IMR-90 (cell line): ENCODE measurements at regions not wholly inside any gene's neighbourhood (a gene's known extent, or its start where the extent isn't known, plus 50 kb on each side); places are given as distances from the start of the nearest gene placed in this dataset.

Source experiments
- ATAC-seq: fragments of 200-7000 bp; cut with Tn5 transposase; 2 replicates; pipeline ENCODE4 v1.9.1; 2020; ENCODE audit warnings: low read depth, mild to moderate bottlenecking, moderate library complexity
- BruUV-seq: library from RNA; stranded (reverse); fragments of 400-500 nt; replicated peaks from 2 replicates; lab custom pipeline; 2021; lab: Mats Ljungman, UMichigan
- CTCF ChIA-PET: fragments of 300-600 bp; formaldehyde crosslinking; extraction: SDS; loops from one replicate; lab custom pipeline; 2021; ENCODE audit warnings: antibody characterized with exemption; lab: Yijun Ruan, JAX
- POLR2A ChIA-PET: fragments of 300-600 bp; sonication (Branson Sonifier 250); formaldehyde crosslinking; loops from one replicate; lab custom pipeline; 2022; ENCODE audit warnings: antibody characterized with exemption; ENCODE audit not compliant: unreplicated experiment; lab: Charles Lee
- DNase-seq: peaks from one replicate; pipeline ENCODE4 v3.0.0; 2013
- H2AFZ ChIP-seq: replicated peaks from 2 replicates; pipeline ENCODE3; 2013; ENCODE audit warnings: low read length, mild to moderate bottlenecking; ENCODE audit not compliant: poor library complexity
- H2AK5ac ChIP-seq: 2 replicates; pipeline ENCODE4 v1.6.1; 2013; ENCODE audit warnings: low read depth, low read length, inconsistent platforms
- H2AK9ac ChIP-seq: replicated peaks from 2 replicates; pipeline ENCODE3; 2013; ENCODE audit warnings: mild to moderate bottlenecking, low read depth, low read length, moderate library complexity; ENCODE audit not compliant: poor library complexity
- H2BK120ac ChIP-seq: 2 replicates; pipeline ENCODE4 v1.6.1; 2013; ENCODE audit warnings: low read depth, low read length, inconsistent platforms
- H2BK15ac ChIP-seq: 3 replicates; pipeline ENCODE4 v1.6.1; 2013; ENCODE audit warnings: low read depth, low read length, inconsistent platforms
- H2BK20ac ChIP-seq: 2 replicates; pipeline ENCODE4 v1.6.1; 2013; ENCODE audit warnings: low read depth, mild to moderate bottlenecking, inconsistent platforms, low read length, moderate library complexity
- H2BK5ac ChIP-seq: 2 replicates; pipeline ENCODE4 v1.6.1; 2013; ENCODE audit warnings: mild to moderate bottlenecking, low read depth, low read length, inconsistent platforms; ENCODE audit not compliant: poor library complexity, severe bottlenecking
- H3K14ac ChIP-seq: replicated peaks from 2 replicates; pipeline ENCODE4 v1.6.1; 2013; ENCODE audit warnings: low read depth, low read length, inconsistent platforms
- H3K18ac ChIP-seq: 2 replicates; pipeline ENCODE4 v1.6.1; 2013; ENCODE audit warnings: low read depth, low read length, control low read depth
- H3K23ac ChIP-seq: 2 replicates; pipeline ENCODE4 v1.6.1; 2013; ENCODE audit warnings: low read depth, low read length, inconsistent platforms
- H3K27ac ChIP-seq: 2 replicates; pipeline ENCODE4 v1.5.1; 2013; ENCODE audit warnings: mild to moderate bottlenecking, control low read depth, low read length; ENCODE audit not compliant: insufficient read depth
- H3K27me3 ChIP-seq: 2 replicates; pipeline ENCODE4 v1.6.1; 2013; ENCODE audit warnings: low read length; ENCODE audit not compliant: control insufficient read depth, insufficient read depth
- H3K36me3 ChIP-seq: 2 replicates; pipeline ENCODE4 v1.6.1; 2013; ENCODE audit warnings: low read length, mixed read lengths; ENCODE audit not compliant: control insufficient read depth, insufficient read depth
- H3K4ac ChIP-seq: 2 replicates; pipeline ENCODE4 v1.6.1; 2013; ENCODE audit warnings: low read depth, low read length, inconsistent platforms
- H3K4me1 ChIP-seq: 2 replicates; pipeline ENCODE4 v1.6.1; 2013; ENCODE audit warnings: low read length, mixed read lengths; ENCODE audit not compliant: control insufficient read depth, insufficient read depth
- H3K4me2 ChIP-seq: 2 replicates; pipeline ENCODE4 v1.6.1; 2013; ENCODE audit warnings: low read depth, mild to moderate bottlenecking, control low read depth, low read length, moderate library complexity
- H3K4me3 ChIP-seq: 2 replicates; pipeline ENCODE4 v1.5.1; 2013; ENCODE audit warnings: low read depth, mild to moderate bottlenecking, control low read depth, low read length, moderate library complexity; ENCODE audit not compliant: insufficient read depth
- H3K56ac ChIP-seq: 2 replicates; pipeline ENCODE4 v1.6.1; 2013; ENCODE audit warnings: low read length, inconsistent platforms; ENCODE audit not compliant: insufficient read depth; ENCODE audit errors: extremely low read depth
- H3K79me1 ChIP-seq, 2 experiments: 2 replicates each; pipeline ENCODE4 v1.6.1; 2013; ENCODE audit warnings: low read length in 2 of 2, inconsistent platforms in 1 of 2, low read depth in 1 of 2
- H3K9ac ChIP-seq: 2 replicates; pipeline ENCODE4 v1.6.1; 2013; ENCODE audit warnings: low read depth, low read length, control low read depth
- H3K9me1 ChIP-seq: 2 replicates; pipeline ENCODE4 v1.6.1; 2013; ENCODE audit warnings: low read length, inconsistent platforms; ENCODE audit not compliant: insufficient read depth
- H3K9me3 ChIP-seq: 2 replicates; pipeline ENCODE4 v1.6.1; 2013; ENCODE audit warnings: low read length; ENCODE audit not compliant: control insufficient read depth, insufficient read depth
- H4K20me1 ChIP-seq: 2 replicates; pipeline ENCODE4 v1.6.1; 2013; ENCODE audit warnings: low read length, inconsistent platforms; ENCODE audit not compliant: insufficient read depth
- H4K5ac ChIP-seq: 2 replicates; pipeline ENCODE4 v1.6.1; 2013; ENCODE audit warnings: mild to moderate bottlenecking, low read depth, low read length, control low read depth
- H4K8ac ChIP-seq, 2 experiments: 2 replicates each; pipeline ENCODE4 v1.6.1; 2013; ENCODE audit warnings: low read depth in 2 of 2, low read length in 2 of 2, control low read depth in 1 of 2, inconsistent platforms in 1 of 2
- H4K91ac ChIP-seq: 2 replicates; pipeline ENCODE4 v1.6.1; 2013; ENCODE audit warnings: low read depth, low read length, inconsistent platforms; ENCODE audit not compliant: insufficient read depth
- BHLHE40 ChIP-seq: fragments of 150-350 bp; IDR thresholded peaks from 2 replicates; pipeline ENCODE4 v1.6.1; 2016; ENCODE audit warnings: mild to moderate bottlenecking, low read depth, low read length
- CEBPB ChIP-seq: IDR thresholded peaks from 2 replicates; pipeline ENCODE4 v1.6.1; 2012; ENCODE audit warnings: low read depth, low read length, improper control_type of control experiment
- FOS ChIP-seq: fragments of 150-350 bp; IDR thresholded peaks from 2 replicates; pipeline ENCODE4 v1.6.1; 2016; ENCODE audit warnings: low read depth, low read length
- MAFK ChIP-seq: IDR thresholded peaks from 2 replicates; pipeline ENCODE4 v1.6.1; 2012; ENCODE audit warnings: low read depth, low read length, improper control_type of control experiment
- MXI1 ChIP-seq: IDR thresholded peaks from 2 replicates; pipeline ENCODE4 v1.6.1; 2012; ENCODE audit warnings: low read depth, mild to moderate bottlenecking, low read length, moderate library complexity, borderline replicate concordance
- SMC3 ChIP-seq: fragments of 150-350 bp; IDR thresholded peaks from 2 replicates; pipeline ENCODE4 v1.6.1; 2016; ENCODE audit warnings: low read depth, mild to moderate bottlenecking, antibody characterized with exemption, low read length, moderate library complexity
- USF2 ChIP-seq: fragments of 150-350 bp; IDR thresholded peaks from 2 replicates; pipeline ENCODE4 v1.6.1; 2017; ENCODE audit warnings: mild to moderate bottlenecking, antibody characterized with exemption, low read length, low read depth
- WGBS, 2 experiments: methylation state at CpG; one replicate each; pipeline versions ENCODE4 v1.1.5 to v1.1.7; 2013; ENCODE audit warnings: missing lambda C conversion rate in 2 of 2; ENCODE audit not compliant: insufficient read length in 1 of 2; ENCODE audit errors: extremely low coverage in 2 of 2; 5-methylcytosine and 5-hydroxymethylcytosine counted together
- dilution Hi-C: fragments of 300-500 bp; cut with HindIII; formaldehyde crosslinking; loops from one replicate; pipeline ENCODE4 v1.14.3; 2018; ENCODE audit warnings: low sequenced_read_pairs; ENCODE audit not compliant: unreplicated experiment
- in situ Hi-C: fragments of 300-500 bp; cut with MboI; formaldehyde crosslinking; loops from 3 replicates; pipeline ENCODE4 v1.14.3; 2019; ENCODE audit warnings: low sequenced_read_pairs, inconsistent platforms, mixed read lengths
- intact Hi-C: fragments of 100-400 bp; cut with micrococcal nuclease; formaldehyde crosslinking; loops from 2 replicates; pipeline ENCODE4 v1.10.0; 2022

GRCh38 chr9:104027295-104027694 lies 66.8 kb upstream of the SMC2 start:
- WGBS, 2 experiments = 46% methylated on average over 5 of the region's 5 CpGs; no CpG with 5 or more reads in 1 of the 2 experiments
- Histone ChIP-seq H3K23ac (no peak overlapping the region), H3K4me3 (no peak overlapping the region), H4K91ac (no peak overlapping the region), H4K5ac (no peak overlapping the region), H3K18ac (no peak overlapping the region), H3K4me2 (peak overlapping the region; percentile 21; the same call in 1 of the 2 replicates), H2BK120ac (no peak overlapping the region), H3K14ac (no peak overlapping the region), H2BK5ac (no peak overlapping the region), H2BK15ac (no peak overlapping the region), H3K27me3 (no peaks in the 10 kb centered on the region), H3K79me1 (no peaks in the 10 kb centered on the region), H3K27ac (no peak overlapping the region), H2AFZ (no peak overlapping the region), H3K9me3 (no peaks in the 10 kb centered on the region), H4K20me1 (no peaks in the 10 kb centered on the region), H2BK20ac (no peak overlapping the region), H3K36me3 (no peaks in the 10 kb centered on the region), H3K4me1 (no peaks in the 10 kb centered on the region), H3K56ac (no peak overlapping the region), H4K8ac (no peak overlapping the region), H3K9me1 (no peaks in the 10 kb centered on the region), H2AK9ac (no peak overlapping the region), H2AK5ac (no peak overlapping the region), H3K4ac (no peak overlapping the region), H3K9ac (no peak overlapping the region)
- no peak for DNase-seq
- ChIA-PET POLR2A (no interaction called here), CTCF (no interaction called here)
- BruUV-seq = no TSS peak
- TF ChIP-seq CEBPB (no peak), BHLHE40 (no peak), FOS (no peak), SMC3 (no peak), USF2 (no peak), MAFK (no peak), MXI1 (no peak)
- dilution Hi-C loops = no loop called here
- intact Hi-C loops = loop anchor here (2.0 kb wide), 1 partner anchor 716 kb away; no protein-coding TSS in a partner anchor
- no peak for ATAC-seq
- in situ Hi-C loops = loop anchor here (25.0 kb wide), 1 partner anchor 360 kb away; no protein-coding TSS in a partner anchor
